Neural crest cell (in vitro differentiated cells): ENCODE measurements at regions not wholly inside any gene's neighbourhood (a gene's known extent, or its start where the extent isn't known, plus 50 kb on each side); places are given as distances from the start of the nearest gene placed in this dataset.

Source experiments
- DNase-seq: peaks from one replicate; pipeline ENCODE4 v3.0.0; 2021; ENCODE audit warnings: low read depth, mixed read lengths, low spot score
- H3K27ac Mint-ChIP-seq: one replicate; pipeline ENCODE4 v1.8.0; 2021; ENCODE audit warnings: mild to moderate bottlenecking, mixed read lengths; ENCODE audit not compliant: unreplicated experiment
- H3K27me3 Mint-ChIP-seq: 2 replicates; pipeline ENCODE4 v1.8.0; 2021; ENCODE audit warnings: low read depth, mild to moderate bottlenecking, mixed read lengths
- H3K36me3 Mint-ChIP-seq: 2 replicates; pipeline ENCODE4 v1.8.0; 2021; ENCODE audit warnings: low read depth, mild to moderate bottlenecking, mixed read lengths
- H3K4me1 Mint-ChIP-seq: 2 replicates; pipeline ENCODE4 v1.8.0; 2021; ENCODE audit warnings: mixed read lengths
- H3K4me3 Mint-ChIP-seq: one replicate; pipeline ENCODE4 v1.8.0; 2021; ENCODE audit warnings: mild to moderate bottlenecking, mixed read lengths
- H3K9me3 Mint-ChIP-seq: 2 replicates; pipeline ENCODE4 v1.8.0; 2021; ENCODE audit warnings: mixed read lengths
- CTCF ChIP-seq: fragments of 200-600 bp; sonication (generic); conservative IDR thresholded peaks from 2 replicates; pipeline ENCODE4 v1.5.0; 2021; ENCODE audit warnings: antibody characterized with exemption, mild to moderate bottlenecking

GRCh38 chr9:91154686-91155085 is 207.0 kb downstream of the AUH start:
- DNase-seq: no peak
- TF ChIP-seq CTCF: no peak
- H3K27ac Mint-ChIP-seq: no peak overlapping the region
- H3K36me3 Mint-ChIP-seq: no peaks in the 10 kb centered on the region
- H3K4me1 Mint-ChIP-seq: no peaks in the 10 kb centered on the region
- peaks cover 3% of the 10 kb centered on the region for H3K9me3 Mint-ChIP-seq
- no peak overlapping the region for H3K4me3 Mint-ChIP-seq
- no peaks in the 10 kb centered on the region for H3K27me3 Mint-ChIP-seq

DNA sequence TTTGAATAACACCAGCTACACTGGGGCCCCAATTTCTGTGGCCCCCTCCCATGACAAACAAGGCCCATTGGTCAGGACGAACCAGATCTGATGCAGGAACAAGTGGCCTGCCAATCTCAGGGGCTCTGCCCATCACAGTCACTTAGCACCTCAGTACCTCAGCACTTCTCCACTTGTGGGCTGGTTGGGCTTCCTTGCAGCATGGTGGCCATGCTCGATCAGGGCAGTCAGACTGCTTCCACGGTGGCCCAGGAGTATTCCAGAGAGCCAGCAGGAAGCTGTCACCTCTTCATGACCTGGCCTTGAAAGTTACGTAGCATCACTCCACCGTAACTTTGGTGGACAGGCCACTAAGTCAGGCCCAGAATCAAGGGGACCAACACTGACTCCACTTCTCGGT is 206.5 kb downstream of the AUH start:
- no peaks in the 10 kb centered on the region for H3K4me1 Mint-ChIP-seq
- no peak overlapping the region for H3K27ac Mint-ChIP-seq
- H3K9me3 Mint-ChIP-seq: peaks cover 3% of the 10 kb centered on the region
- TF ChIP-seq CTCF: no peak
- H3K4me3 Mint-ChIP-seq: no peak overlapping the region
- H3K27me3 Mint-ChIP-seq: no peaks in the 10 kb centered on the region
- no peaks in the 10 kb centered on the region for H3K36me3 Mint-ChIP-seq
- no peak for DNase-seq

GRCh38 chr9:91155746-91156376 is 205.9 kb downstream of the AUH start:
- Mint-ChIP-seq H3K4me1 (no peaks in the 10 kb centered on the region), H3K9me3 (peaks cover 3% of the 10 kb centered on the region), H3K27me3 (no peaks in the 10 kb centered on the region), H3K27ac (no peak overlapping the region), H3K36me3 (no peaks in the 10 kb centered on the region), H3K4me3 (no peak overlapping the region)
- DNase-seq: no peak
- TF ChIP-seq CTCF: no peak

DNA sequence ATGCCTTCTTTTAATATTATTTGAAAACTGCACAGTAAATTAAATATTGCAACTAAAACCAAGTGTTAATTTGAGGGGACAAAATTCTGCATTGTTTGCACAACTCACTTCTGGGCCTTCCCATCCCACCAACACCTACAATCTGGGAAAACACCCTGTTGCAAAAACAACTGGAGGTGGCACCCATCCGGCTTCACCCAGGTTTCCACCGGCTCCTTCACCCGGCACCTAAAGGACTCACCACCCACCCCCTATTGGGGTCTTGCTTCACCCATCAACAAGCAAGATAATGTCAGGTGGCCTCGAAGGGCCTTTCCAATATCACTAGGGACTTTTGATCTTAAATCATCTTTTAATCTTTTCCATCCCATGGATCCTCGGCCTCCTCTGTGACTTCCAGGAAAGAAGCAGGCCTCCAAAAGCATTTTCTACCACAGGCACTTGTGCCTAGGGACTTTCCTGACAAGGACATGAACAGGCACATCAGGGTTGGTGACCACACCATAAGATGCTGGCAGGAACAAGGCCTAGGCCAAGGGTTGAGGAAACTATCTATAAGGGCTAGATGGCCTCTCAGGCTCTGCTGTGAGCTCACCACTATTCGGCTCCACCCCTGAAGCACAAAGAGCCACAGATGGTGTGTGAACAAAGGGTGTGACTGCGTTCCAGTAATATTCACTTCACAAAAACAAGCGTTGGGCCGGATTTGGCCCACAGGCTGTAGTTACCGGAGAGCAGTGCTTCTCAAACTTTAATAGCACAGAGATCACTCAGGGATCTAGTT is 205.1 kb downstream of the AUH start:
- no peak for TF ChIP-seq CTCF
- Mint-ChIP-seq H3K4me3 (no peak overlapping the region), H3K27ac (no peak overlapping the region), H3K36me3 (no peaks in the 10 kb centered on the region), H3K9me3 (peaks cover 3% of the 10 kb centered on the region), H3K4me1 (no peaks in the 10 kb centered on the region), H3K27me3 (no peaks in the 10 kb centered on the region)
- no peak for DNase-seq

GRCh38 chr9:91157883-91158282 is 203.8 kb downstream of the AUH start:
- Mint-ChIP-seq H3K4me1 (peaks cover 9% of the 10 kb centered on the region), H3K36me3 (no peaks in the 10 kb centered on the region), H3K27me3 (no peaks in the 10 kb centered on the region), H3K27ac (no peak overlapping the region), H3K9me3 (no peaks in the 10 kb centered on the region), H3K4me3 (no peak overlapping the region)
- DNase-seq: no peak
- no peak for TF ChIP-seq CTCF
